ENCODE measurements at regions not wholly inside any gene's neighbourhood (a gene's known extent, or its start where the extent isn't known, plus 50 kb on each side); places are given as distances from the start of the nearest gene placed in this dataset.
A peak's percentile ranks its signal among the peaks of the same experiment; 100 is the strongest.
"Not testable (repeated sequence)": the region's sequence is repeated elsewhere in the genome, so short reads cannot be mapped to it uniquely, and the experiment has no call there.

DNA sequence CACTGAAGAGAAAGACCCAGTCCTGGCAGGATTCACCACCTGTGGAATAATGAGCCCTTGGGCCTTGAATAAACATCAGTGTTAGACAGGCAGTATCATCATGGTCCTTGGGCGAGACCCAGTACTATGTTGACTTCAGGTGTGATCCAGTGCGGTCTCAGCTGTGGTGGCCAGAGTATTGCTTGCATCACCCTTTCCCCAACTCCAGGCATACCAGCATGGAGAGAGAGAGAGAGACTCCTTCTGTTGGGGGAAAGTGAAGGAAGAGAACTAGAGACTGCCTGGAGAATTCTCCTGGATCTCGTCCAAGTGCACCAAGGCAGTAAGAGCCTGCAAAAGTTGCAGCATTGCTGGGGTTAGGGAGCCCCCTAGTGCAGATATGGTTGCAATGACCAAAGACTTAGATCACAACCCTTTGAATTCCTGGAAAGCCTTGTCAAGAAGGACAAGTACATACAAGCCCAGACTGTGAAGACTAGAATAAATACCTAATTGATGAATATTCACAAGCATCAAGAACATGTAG, 61.1 kb upstream of the VAMP7 start:
- peak; percentile 84 for DNase-seq

DNA sequence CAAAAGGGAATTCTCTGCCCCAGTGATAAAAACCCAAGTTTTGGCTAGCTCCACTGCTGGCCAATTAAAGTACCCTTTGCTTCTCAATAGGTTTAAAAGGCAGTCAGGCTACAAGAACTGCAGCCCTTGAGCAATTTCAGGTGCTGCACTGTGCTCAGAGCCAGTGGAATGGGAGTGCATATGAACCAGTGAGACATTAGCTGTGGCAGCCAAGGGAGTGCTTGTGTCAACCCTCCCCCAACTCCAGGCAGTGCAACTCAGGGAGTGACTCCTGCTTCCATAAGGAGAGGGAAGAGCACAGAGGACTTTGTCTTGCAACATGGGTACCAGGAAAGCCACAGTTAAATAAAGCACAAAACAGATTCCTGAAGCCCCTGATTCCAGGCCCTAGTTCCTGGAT, 61.6 kb upstream of the VAMP7 start:
- DNase-seq: no peak

DNA sequence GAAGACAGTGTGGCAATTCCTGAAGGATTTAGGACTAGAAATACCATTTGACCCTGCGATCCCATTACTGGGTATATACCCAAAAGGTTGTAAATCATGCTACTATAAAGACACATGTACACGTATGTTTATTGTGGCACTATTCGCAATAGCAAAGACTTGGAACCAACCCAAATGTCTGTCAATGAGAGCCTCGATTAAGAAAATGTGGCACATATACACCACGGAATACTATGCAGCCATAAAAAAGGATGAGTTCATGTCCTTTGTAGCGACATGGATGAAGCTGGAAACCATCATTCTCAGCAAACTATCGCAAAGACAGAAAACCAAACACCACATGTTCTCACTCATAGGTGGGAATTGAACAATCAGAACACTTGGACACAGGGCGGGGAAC, 66.8 kb upstream of the VAMP7 start:
- DNase-seq: not testable (repeated sequence)

DNA sequence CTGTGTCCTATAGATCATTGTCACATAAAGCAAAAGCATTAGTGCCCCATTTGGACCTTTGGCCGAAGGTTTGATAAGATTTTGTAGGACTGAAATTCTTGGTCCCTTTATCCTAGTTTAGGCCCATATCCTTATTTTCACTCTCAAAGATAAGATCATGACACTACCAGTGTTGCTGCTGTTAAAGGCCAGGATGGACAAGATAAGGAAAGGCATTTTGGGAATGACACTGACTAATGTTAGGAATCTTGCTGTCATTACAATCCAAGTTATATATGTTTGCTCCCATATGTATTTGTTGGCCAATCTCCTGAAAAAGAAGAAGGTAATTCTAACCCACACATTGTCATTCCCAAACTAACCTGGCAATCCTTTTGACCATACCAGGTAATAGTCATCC, 101.3 kb upstream of the VAMP7 start:
- no peak for DNase-seq

DNA sequence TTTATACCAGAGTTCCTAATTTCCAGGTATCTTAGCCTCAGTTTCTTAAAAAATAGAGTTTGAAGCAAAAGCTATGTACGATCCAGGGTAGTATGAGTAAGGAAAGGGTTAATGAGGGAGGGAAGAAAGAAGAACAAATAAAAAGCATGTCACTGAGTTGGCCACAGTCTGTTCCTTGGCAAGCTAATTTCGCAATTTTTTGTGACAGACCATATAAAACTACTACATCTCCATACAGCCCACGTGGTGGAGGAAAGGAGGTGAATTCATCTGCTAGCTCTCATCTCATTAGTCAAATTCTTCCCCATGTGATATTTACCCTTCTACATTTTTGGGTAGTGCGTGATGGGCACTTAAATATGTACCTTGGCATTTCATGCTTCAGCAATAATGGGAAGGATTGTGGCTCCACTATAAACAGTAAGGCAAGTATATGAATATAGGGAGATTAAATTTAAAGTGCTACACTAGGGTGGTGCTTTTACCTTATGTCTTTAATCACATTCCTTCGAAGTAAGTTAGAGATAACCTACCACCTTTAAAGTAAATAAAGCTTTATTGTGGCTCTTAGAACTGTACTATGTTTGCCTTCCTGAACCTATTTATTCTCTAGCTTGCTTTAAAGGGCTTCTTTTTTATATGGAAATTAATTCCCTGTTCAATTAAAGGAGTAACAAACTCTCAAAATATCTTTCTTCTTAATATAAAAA, 102.1 kb upstream of the VAMP7 start:
- DNase-seq: no peak

DNA sequence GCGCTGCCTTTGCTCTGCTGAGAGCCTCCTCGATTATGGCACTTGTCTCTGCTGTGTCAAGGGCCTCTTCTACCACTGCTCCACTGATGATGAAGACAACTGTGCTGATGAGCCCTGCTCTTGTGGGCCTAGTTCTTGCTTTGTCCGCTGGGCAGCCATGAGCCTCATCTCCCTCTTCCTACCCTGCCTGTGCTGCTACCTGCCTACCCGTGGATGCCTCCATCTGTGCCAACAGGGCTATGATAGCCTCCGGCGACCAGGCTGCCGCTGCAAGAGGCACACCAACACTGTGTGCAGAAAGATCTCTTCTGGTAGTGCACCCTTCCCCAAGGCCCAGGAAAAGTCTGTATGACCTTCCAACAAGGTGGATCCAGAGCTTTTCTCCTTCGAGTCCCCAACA, 106.8 kb upstream of the VAMP7 start:
- DNase-seq: no peak

DNA sequence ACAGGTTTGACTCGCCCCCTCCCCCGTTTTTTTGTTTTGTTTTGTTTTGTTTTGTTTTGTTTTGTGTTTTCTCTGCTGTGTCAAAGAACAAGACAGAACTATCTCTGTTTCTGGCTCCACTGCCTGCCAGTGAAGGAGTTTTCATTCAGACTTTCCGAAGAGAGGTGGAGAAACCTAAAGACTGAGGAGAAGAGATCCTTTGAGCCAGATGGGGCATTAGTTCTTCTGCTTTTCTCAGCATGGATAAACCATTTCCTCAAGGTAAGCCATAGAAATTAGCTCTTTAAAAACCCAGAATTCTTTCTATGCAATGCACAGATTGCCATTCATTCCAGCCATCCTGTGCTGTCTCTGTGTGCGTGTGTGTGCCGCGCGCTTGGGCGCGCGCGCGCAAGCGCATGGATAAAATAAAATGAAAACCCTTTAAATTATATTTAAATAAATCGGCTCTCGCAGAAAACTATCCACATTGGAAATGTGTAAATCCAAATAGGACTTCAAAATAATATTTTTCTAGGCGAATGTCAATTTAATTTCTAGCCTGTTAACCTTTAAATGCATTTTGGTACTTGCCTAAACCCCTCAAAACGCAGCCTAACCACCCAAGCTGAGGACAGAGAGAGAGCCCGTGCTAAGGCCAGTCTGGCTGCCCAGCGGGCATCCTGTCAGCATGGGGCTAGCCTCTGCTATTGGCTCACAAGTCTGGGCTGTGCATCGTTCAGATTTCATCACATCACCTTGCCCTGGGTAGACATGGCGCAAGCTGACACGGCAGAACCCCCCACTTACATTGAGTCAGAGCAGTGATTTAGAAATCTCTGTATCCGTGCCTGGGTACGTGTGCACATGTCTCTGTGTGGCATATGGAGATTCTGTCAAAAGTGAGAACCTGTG, 113.0 kb upstream of the VAMP7 start:
- peak; percentile 34 for DNase-seq

DNA sequence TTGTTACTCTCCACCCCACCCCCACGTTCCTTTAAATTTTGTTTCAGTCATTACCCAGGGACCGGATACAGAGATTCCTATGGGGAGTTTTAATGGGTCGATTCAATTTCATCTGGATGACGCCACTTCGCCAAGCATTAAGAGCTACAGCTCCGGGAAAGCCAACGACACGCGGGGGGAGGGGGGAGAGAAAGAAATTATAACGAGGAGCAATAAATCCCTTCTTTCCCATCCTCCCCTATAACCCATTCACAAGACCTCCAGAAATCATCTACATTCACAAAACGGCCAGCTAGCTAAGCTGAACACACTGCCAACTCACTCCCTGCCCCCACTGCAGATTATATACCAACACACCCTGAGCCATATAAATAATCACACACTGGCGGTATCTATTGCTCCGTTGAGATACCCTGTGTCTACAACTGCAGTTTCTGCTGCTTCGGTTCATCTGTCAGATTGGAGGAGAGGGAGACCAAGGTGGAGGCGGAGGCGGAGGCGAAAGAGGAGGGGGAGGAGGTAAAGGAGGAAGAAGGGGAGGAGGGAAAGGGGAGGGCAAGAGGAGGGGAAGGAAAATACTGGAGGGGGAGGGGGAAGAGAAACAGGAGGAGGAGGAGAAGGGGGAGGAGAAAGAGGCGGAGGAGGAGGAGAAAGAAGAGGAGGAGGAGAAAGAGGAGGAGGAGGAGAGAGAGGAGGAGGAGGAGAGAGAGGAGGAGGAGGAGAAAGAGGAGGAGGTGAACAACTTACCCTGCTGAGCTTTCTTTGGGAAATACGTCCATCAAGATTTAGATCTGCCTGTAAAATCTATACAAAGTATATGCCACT, 113.9 kb upstream of the VAMP7 start:
- peak; percentile 90 for DNase-seq

DNA sequence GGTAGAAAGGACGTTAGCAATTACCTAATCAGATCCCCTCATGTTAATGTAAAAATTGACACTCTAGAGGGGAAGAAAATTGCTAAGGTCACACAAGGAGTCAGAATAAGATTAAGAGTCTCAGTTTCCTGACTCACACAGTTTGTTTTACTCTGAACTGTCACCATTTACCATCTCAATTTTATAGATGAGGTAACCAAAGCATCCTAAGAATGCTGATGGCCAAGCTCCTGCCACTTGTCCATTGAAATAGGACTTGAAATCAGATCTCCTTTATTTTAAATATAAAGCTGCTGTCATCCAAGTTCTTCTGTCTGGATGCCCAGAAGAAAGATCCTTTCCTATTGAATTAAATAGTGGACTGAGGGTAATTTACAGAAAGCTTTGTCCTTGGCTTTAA, 114.8 kb upstream of the VAMP7 start:
- peak; percentile 4 for DNase-seq

DNA sequence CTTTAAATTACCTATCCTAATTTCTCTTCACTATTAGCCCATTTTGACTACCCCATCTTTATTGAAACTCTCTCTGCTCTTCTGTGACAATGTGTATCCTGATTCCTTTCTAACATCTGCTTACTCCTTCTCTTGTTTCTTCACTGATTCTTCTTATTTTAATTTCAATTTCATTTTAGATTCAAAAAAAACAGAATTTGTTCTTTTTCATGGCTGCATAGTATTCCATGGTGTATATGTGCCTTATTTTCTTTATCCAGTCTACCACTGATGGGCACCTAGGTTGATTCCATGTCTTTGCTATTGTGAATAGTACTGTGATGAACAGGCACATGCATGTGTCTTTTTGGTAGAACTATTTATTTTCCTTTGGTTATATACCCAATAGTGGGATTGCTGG, 120.0 kb upstream of the VAMP7 start:
- DNase-seq: no peak

DNA sequence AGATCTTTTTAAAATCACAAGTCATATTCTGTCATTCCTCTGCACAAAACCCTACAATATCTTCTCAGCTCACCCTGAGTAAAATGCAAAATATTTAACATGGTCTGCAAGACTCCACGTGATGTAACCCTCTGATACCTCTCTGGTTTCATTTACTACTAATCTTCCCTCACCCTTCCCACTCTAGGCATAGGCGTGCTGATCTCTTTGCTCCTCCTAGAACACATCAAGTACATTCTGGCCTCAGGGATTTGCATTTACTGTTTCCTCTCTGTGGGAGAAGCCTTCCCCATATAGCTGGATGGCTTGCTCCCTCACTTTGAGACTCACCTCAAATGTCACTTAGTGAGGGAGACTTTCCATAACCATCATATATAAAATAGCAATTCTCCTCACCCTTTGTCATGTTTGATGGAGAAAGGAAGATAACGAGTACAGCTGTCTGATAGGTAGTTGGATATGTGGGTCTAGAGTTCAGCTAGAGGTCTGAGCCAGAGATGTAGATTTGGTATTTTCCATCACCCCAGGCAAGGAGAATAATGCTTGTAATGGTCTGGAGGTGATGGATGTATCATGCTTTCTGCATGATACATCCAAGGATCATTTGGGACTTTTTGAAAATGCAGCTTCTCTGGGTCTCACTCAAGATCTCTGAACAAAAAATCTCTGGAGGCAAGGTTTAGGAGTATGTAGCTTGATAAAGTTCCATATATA, 123.9 kb upstream of the VAMP7 start:
- DNase-seq: no peak

DNA sequence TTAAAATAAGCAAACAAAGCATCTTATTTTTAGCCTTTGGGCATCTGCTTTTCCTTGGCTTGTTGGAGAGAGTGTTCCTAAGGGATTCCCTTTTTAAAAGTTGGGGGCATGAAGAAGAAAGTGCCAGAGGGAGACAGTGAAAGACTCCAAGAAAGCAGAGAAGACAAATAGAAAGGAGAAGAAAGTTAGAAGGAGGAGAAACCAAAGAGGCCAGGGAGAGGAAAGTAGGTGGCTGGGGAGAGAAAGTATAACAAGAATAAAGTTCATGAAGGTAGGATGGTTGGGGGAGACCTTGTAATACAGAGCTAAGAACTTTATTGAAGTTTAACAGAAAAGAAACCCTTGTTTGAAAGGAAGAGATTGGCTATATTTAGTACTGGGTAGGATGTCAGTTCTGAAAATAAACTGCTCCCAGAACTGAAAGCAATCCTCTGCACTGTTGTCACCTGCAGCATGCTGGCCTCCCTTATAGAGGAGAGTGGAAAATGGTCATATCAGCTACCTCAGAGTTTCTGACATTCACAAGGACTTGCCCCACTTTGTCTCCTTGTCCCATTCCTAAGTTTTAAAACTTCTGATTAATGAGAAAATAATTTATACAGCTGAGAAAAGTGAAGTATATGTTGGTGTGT, 125.3 kb upstream of the VAMP7 start:
- DNase-seq: no peak

DNA sequence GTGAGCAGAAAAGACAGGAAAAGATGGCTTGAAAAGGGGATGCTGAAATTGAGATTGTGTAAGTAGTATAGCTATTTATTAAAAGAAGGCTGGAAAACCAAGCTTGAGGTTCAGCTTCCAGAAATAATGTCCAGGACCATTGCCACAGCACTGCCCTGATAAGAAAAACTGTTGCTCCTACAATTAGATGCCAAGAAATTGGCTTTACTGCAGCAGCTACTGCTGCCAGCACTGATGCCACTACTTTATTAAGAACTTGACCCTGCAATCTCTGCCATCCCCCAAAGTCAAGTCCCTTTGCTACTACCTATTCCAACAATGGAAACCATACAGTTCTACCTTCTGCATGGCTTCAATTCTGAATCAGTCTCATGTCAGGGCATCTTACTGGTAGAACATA, 130.0 kb upstream of the VAMP7 start:
- no peak for DNase-seq

DNA sequence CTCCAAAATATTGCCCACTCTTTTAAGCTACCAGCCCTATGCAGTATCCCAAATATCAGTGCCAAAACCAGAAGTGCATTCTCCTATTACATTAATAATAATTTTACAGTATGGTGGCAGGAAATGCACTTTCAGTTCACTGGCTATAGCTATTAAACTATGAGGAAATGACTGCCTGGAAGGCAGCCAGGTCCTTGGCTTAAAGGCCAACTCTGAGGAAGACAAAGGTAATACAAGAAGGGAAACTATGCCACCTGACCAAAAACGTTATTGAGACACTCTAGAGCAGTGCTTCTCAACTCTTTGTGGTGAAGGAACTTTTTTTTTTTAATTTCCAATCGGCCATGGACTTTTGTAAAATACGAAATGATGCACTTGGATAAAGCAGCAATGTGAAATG, 133.6 kb upstream of the VAMP7 start:
- no peak for DNase-seq

DNA sequence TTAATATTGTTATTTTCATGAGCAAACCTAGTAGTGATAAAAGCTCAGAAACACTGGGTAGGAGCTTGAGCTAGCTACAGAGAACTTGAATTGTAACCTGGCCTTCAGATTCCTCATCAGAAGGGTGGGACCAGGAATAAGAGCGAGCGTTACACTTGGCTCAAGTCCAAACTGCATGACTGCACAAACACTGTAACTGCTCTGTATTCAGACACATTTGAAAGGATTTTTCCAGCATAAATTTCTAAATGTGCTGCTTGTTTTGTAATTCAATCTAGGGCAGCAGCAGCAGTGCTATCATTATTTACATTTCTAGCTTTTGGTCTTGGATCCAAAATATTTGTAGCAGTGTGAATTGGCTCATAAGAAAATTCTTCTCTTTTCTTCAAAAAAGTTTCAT, 133.0 kb upstream of the TMLHE start:
- peak; percentile 5 for DNase-seq

DNA sequence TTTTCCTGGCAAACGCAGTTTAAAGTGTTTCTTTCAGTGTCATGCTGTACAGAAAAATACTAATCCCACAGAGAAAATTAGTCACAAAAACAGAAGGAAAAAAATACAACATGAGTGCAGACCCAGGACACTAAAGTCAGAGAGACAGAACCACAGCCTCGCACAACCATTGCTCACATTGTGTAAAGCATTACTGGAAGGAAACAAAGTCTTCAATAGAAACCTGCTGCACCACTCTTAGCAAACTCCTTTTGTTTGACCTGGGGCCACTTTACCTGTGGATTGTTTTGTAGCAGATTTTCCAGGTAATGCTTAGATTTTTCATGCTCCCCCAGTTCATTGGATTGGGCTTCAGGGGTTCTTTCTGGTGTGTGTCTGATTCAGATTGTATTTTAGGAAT, 131.8 kb upstream of the TMLHE start:
- no peak for DNase-seq

DNA sequence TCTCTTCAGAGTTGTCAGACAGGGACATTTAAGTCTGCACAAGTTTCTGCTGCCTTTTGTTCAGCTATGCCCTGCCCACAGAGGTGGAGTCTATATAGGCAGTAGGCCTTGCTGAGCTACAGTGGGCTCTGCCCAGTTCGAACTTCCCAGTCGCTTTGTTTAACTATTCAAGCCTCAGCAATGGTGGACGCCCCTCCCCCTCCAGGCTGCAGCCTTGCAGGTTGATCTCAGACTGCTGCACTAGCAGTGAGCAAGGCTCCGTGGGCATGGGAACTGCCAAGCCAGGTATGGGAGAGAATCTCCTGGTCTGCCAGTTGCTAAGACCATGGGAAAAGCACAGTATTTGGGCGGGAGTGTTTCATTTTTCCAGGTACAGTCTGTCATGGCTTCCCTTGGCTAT, 115.6 kb upstream of the TMLHE start:
- DNase-seq: not testable (repeated sequence)

DNA sequence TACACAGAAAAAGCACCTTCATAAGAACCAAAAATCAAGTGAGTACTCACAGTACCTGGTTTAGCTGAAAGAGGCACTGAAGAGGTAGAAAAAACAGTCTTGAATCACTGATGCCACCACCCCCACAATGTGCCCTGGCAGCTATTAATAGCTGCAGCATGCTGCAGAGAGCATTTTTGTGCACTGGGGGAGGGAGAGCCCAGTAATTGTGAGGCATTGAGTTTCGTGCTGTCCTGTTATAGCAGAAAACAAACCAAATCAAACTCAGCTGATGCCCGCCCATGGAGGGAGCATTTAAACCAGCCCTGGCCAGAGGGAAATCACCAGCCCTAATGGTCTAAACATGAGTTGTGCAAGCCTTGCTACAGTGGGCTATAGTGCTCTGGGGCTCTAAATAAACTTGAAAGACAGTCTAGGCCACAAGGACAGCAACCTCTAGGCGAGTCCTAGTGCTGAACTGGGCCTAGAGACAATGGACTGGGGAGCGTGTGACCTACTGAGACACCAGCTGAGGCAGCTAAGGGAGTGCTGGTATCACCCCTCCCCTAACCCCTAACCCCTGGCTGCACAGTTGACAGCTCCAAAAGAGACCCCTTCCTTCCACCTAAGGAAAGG, 106.3 kb upstream of the TMLHE start:
- DNase-seq: no peak

DNA sequence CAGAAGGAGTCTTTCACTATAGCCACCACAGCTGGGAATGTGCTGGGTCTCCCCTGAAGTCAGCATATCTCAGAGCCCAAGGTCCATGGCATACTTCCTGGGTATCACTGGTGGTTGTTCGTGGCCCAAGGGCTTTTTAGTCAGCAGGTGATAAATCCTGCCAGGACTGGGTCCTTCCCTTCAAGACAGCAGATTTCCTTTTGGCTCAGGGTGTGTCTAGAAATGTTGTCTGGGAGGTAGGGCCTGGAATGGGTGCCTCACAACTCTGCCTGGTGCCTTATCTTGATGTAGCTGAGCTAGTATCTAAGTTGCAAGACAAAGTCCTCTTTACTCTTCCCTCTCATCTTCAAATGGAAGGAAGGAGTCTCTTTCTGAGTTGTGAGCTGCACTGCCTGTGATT, 102.4 kb upstream of the TMLHE start:
- no peak for DNase-seq

DNA sequence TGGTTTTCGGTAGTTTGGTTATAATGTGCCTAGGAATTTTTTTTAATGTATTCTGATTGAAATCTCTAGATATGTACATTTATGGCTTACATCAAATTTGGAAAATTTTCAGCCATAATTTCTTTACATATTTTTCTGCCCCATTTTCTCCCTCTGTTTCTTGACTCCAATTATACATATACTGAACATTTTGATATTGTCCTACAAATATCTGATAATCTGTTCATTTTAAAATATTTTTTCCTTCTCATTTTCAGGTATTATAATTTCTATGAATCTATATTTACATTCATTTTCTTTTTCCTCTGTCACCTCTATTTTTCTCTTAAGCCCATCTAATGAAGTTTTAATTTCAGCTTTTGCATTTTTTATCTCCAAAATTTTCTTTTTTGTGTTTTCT, 82.7 kb upstream of the TMLHE start:
- DNase-seq: no peak

DNA sequence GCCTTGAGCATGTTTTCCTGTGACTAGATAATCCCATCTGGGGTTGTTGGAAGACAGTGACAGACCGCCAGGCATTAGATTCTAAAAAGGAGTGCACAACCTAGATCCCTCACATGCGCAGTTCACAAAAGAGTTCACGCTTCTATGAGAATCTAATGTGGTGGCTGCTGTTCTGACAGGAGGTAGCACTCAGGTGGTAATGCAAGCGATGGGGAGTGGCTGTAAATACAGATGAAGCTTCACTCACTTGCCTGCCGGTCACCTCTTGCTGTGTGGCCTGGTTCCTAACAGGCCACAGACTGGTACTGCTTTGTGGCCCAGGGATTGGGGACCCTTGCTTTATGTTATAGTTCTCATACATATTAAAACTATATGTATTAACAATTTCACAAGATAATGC, 81.9 kb upstream of the TMLHE start:
- DNase-seq: no peak

All from fibroblast of skin of scalp (primary cell).